ENCODE measurements at regions not wholly inside any gene's neighbourhood (a gene's known extent, or its start where the extent isn't known, plus 50 kb on each side); places are given as distances from the start of the nearest gene placed in this dataset.

GRCh38 chr6:81881660-81882059, 129.2 kb upstream of the TENT5A start:
- TF ChIP-seq, protein P1, sequence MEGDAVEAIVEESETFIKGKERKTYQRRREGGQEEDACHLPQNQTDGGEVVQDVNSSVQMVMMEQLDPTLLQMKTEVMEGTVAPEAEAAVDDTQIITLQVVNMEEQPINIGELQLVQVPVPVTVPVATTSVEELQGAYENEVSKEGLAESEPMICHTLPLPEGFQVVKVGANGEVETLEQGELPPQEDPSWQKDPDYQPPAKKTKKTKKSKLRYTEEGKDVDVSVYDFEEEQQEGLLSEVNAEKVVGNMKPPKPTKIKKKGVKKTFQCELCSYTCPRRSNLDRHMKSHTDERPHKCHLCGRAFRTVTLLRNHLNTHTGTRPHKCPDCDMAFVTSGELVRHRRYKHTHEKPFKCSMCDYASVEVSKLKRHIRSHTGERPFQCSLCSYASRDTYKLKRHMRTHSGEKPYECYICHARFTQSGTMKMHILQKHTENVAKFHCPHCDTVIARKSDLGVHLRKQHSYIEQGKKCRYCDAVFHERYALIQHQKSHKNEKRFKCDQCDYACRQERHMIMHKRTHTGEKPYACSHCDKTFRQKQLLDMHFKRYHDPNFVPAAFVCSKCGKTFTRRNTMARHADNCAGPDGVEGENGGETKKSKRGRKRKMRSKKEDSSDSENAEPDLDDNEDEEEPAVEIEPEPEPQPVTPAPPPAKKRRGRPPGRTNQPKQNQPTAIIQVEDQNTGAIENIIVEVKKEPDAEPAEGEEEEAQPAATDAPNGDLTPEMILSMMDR (IDR thresholded peaks at IDR 0.05; ENCODE audit: extremely low read depth in 1 of 2, insufficient read depth in 1 of 2, low read depth in 1 of 2, low read length in 2 of 2) = no peak
- TF ChIP-seq EZH2 (IDR thresholded peaks at IDR 0.05; ENCODE audit: borderline replicate concordance, low read depth, low read length, severe bottlenecking) (no peak), POLR2A (IDR thresholded peaks at IDR 0.05; ENCODE audit: low read depth, low read length) (no peak)

Data from endothelial cell of umbilical vein (primary cell).